DND-41 (cell line): ENCODE measurements at regions not wholly inside any gene's neighbourhood (a gene's known extent, or its start where the extent isn't known, plus 50 kb on each side); places are given as distances from the start of the nearest gene placed in this dataset.

Experiments
- ATAC-seq: fragments of 200-7000 bp; cut with Tn5 transposase; 3 replicates; pipeline ENCODE4 v1.9.1; 2021; ENCODE audit warnings: low read depth; ENCODE audit not compliant: insufficient read depth
- DNase-seq: peaks from one replicate; pipeline ENCODE4 v3.0.0-alpha.2; 2020
- H2AFZ ChIP-seq: 2 replicates; pipeline ENCODE4 v1.6.0; 2012; ENCODE audit warnings: low read depth, low read length
- H3K27ac ChIP-seq: 2 replicates; pipeline ENCODE4 v1.5.1; 2012; ENCODE audit warnings: low read length, inconsistent platforms
- H3K27me3 ChIP-seq: fragments of 200-600 bp; sonication (generic); 2 replicates; pipeline ENCODE4 v1.6.0; 2012; ENCODE audit warnings: low read length, mild to moderate bottlenecking, inconsistent platforms; ENCODE audit not compliant: insufficient read depth, poor library complexity
- H3K36me3 ChIP-seq: 2 replicates; pipeline ENCODE4 v1.5.1; 2012; ENCODE audit warnings: low read length, inconsistent platforms; ENCODE audit not compliant: insufficient read depth
- H3K4me1 ChIP-seq: 2 replicates; pipeline ENCODE4 v1.5.1; 2012; ENCODE audit warnings: mild to moderate bottlenecking, low read length; ENCODE audit not compliant: insufficient read depth
- H3K4me2 ChIP-seq: 2 replicates; pipeline ENCODE4 v1.6.0; 2012; ENCODE audit warnings: mild to moderate bottlenecking, moderate library complexity, low read length, inconsistent platforms; ENCODE audit not compliant: insufficient read depth
- H3K4me3 ChIP-seq, 2 experiments: fragments of 200-600 bp in 1 of 2; shearing (Covaris generic) in 1 of 2; 2 replicates each; pipeline ENCODE4 v1.5.1; 2012 to 2016; ENCODE audit warnings: inconsistent platforms in 2 of 2, low read length in 2 of 2, mild to moderate bottlenecking in 2 of 2, low read depth in 1 of 2, moderate library complexity in 1 of 2
- H3K79me2 ChIP-seq: 2 replicates; pipeline ENCODE4 v1.6.0; 2012; ENCODE audit warnings: low read length, inconsistent platforms; ENCODE audit not compliant: insufficient read depth
- H3K9ac ChIP-seq: 2 replicates; pipeline ENCODE4 v1.6.0; 2012; ENCODE audit warnings: low read depth, mild to moderate bottlenecking, inconsistent platforms, low read length, moderate library complexity
- H3K9me3 ChIP-seq: 2 replicates; pipeline ENCODE4 v1.5.1; 2012; ENCODE audit warnings: low read length, moderate library complexity, mild to moderate bottlenecking, inconsistent platforms; ENCODE audit not compliant: insufficient read depth, severe bottlenecking
- H4K20me1 ChIP-seq: 2 replicates; pipeline ENCODE4 v1.6.0; 2012; ENCODE audit warnings: low read length; ENCODE audit not compliant: insufficient read depth
- CTCF ChIP-seq: IDR thresholded peaks from 2 replicates; pipeline ENCODE4 v1.5.1; 2012; ENCODE audit warnings: borderline replicate concordance, low read length, moderate library complexity, mild to moderate bottlenecking; ENCODE audit not compliant: poor library complexity, severe bottlenecking; ENCODE audit errors: extremely low read depth
- EZH2 ChIP-seq: IDR thresholded peaks from 3 replicates; pipeline ENCODE4 v1.6.1; 2012; ENCODE audit warnings: borderline replicate concordance, low read depth, mild to moderate bottlenecking, moderate library complexity, low read length, inconsistent platforms; ENCODE audit not compliant: severe bottlenecking

- no peak for ATAC-seq
- TF ChIP-seq CTCF = no peak
- no peak for TF ChIP-seq EZH2
- no peak for DNase-seq
- no peak overlapping the region for H3K9ac ChIP-seq
- H3K27me3 ChIP-seq = no peaks in the 10 kb centered on the region
- H3K36me3 ChIP-seq = no peaks in the 10 kb centered on the region
- no peaks in the 10 kb centered on the region for H3K4me1 ChIP-seq
- H3K4me2 ChIP-seq = no peak overlapping the region
- H3K9me3 ChIP-seq = no peaks in the 10 kb centered on the region
- H3K79me2 ChIP-seq = no peaks in the 10 kb centered on the region
- H3K27ac ChIP-seq = no peak overlapping the region
- no peak overlapping the region for H2AFZ ChIP-seq
- H3K4me3 ChIP-seq = no peak overlapping the region
- no peaks in the 10 kb centered on the region for H4K20me1 ChIP-seq
These were observed 288.1 kb downstream of the EPHA4 start for GRCh38 chr2:221283896-221284545.

- Histone ChIP-seq H3K36me3 (no peaks in the 10 kb centered on the region), H3K27me3 (no peaks in the 10 kb centered on the region), H3K4me3 (no peak overlapping the region), H3K27ac (no peak overlapping the region), H3K4me1 (no peaks in the 10 kb centered on the region), H4K20me1 (no peaks in the 10 kb centered on the region), H3K4me2 (no peak overlapping the region), H3K79me2 (no peaks in the 10 kb centered on the region), H3K9ac (no peak overlapping the region), H2AFZ (no peak overlapping the region), H3K9me3 (no peaks in the 10 kb centered on the region)
- ATAC-seq (no peak), DNase-seq (no peak)
- TF ChIP-seq CTCF = no peak
- no peak for TF ChIP-seq EZH2
These were observed 287.0 kb downstream of the EPHA4 start for GRCh38 chr2:221285148-221285547.

- Histone ChIP-seq H3K4me3 (no peak overlapping the region), H3K9me3 (no peaks in the 10 kb centered on the region), H3K4me1 (no peaks in the 10 kb centered on the region), H3K36me3 (no peaks in the 10 kb centered on the region), H3K9ac (no peak overlapping the region), H3K27me3 (no peaks in the 10 kb centered on the region), H3K27ac (no peak overlapping the region), H4K20me1 (no peaks in the 10 kb centered on the region), H2AFZ (no peak overlapping the region), H3K79me2 (no peaks in the 10 kb centered on the region), H3K4me2 (no peak overlapping the region)
- TF ChIP-seq CTCF = no peak
- TF ChIP-seq EZH2 = no peak
- no peak for ATAC-seq
- no peak for DNase-seq
These were observed 285.7 kb downstream of the EPHA4 start for GRCh38 chr2:221286406-221286805.
